DOHH2 (cell line): ENCODE measurements at regions not wholly inside any gene's neighbourhood (a gene's known extent, or its start where the extent isn't known, plus 50 kb on each side); places are given as distances from the start of the nearest gene placed in this dataset.

Source experiments
- EZH2phosphoT487 ChIP-seq: fragments of 200-600 bp; sonication (generic); IDR thresholded peaks from 2 replicates; pipeline ENCODE4 v1.6.1; 2017; ENCODE audit warnings: borderline replicate concordance, mild to moderate bottlenecking, antibody characterized with exemption, low read length, moderate library complexity, mixed read lengths
- TF ChIP-seq, protein P1 (sequence below): fragments of 200-600 bp; sonication (generic); IDR thresholded peaks from one replicate; pipeline ENCODE4 v1.5.1; 2014; ENCODE audit warnings: antibody characterized with exemption, mild to moderate bottlenecking, low read depth, low read length; ENCODE audit not compliant: poor library complexity, severe bottlenecking

DNA sequence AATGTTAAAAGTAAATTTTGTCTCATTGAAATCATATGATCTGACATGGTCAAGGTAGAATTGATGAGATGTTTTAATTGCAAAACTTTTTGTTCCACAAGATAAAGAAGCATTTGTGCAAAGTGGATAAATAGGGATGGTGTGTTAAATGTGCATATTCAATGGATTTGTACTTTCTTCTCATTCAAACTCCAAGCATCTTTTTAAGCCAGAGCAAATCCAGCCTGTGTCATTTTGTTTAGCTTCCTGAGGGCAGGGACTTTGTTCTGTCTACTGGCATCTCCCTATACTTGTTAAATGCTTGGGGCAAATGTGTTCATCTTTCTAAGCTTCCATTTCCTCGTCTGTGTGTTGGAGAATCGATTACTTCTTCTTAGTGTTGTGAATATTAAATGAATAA lies 200.3 kb downstream of the SLIT2 start:
- TF ChIP-seq, protein P1, sequence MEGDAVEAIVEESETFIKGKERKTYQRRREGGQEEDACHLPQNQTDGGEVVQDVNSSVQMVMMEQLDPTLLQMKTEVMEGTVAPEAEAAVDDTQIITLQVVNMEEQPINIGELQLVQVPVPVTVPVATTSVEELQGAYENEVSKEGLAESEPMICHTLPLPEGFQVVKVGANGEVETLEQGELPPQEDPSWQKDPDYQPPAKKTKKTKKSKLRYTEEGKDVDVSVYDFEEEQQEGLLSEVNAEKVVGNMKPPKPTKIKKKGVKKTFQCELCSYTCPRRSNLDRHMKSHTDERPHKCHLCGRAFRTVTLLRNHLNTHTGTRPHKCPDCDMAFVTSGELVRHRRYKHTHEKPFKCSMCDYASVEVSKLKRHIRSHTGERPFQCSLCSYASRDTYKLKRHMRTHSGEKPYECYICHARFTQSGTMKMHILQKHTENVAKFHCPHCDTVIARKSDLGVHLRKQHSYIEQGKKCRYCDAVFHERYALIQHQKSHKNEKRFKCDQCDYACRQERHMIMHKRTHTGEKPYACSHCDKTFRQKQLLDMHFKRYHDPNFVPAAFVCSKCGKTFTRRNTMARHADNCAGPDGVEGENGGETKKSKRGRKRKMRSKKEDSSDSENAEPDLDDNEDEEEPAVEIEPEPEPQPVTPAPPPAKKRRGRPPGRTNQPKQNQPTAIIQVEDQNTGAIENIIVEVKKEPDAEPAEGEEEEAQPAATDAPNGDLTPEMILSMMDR: no peak
- no peak for TF ChIP-seq EZH2phosphoT487
